ENCODE measurements at regions not wholly inside any gene's neighbourhood (a gene's known extent, or its start where the extent isn't known, plus 50 kb on each side); places are given as distances from the start of the nearest gene placed in this dataset.
"Not testable (repeated sequence)": the region's sequence is repeated elsewhere in the genome, so short reads cannot be mapped to it uniquely, and the experiment has no call there.

DNA sequence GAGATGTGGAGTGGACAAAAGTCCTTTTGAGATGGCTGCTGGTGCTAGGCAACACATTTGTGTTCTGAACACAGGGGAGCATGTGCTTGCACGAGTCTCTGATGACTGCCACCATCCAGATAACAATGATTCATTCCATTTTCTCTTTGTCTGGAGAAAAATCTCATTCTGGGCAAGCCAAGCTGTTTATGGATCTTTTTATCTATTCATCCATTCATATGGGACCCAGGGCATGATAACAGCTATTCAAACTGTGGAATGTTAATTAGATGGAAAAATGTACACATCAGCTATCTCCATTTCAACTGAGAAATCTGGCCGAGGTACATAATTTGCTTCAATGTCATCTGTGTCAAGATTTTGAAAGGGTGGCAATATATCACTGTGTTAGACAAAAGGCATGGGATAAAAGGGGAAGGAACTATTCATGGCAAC lies 117.5 kb upstream of the ZBED5 start:
- ATAC-seq (replicated peaks in 6 of 8) = peak; percentile 71 to 88 (median 81)
- WGBS, 10 experiments = 0 to 40% (median 0%) methylated on average over 1 to 2 of the region's 2 CpGs; no CpG with 5 or more reads in 3 of the 10 experiments
- in situ Hi-C loops (cut with MboI; ENCODE audit: low pct_unique_long_range_greater_than_20kb in 2 of 9, low sequenced_read_pairs in 9 of 9, unreplicated experiment in 9 of 9) = no loop called here
- peaks cover 27 to 37% of the 10 kb centered on the region in 2 donors for H3K4me1 ChIP-seq (replicated peaks in 1 of 2)
- H3K4me3 ChIP-seq = no peak overlapping the region
- peak overlapping the region; percentile 78 to 85 for H3K27ac ChIP-seq

- in situ Hi-C loops (cut with MboI; ENCODE audit: low pct_unique_long_range_greater_than_20kb in 2 of 9, low sequenced_read_pairs in 9 of 9, unreplicated experiment in 9 of 9) = no loop called here
- peaks cover 27 to 37% of the 10 kb centered on the region in 2 donors for H3K4me1 ChIP-seq (replicated peaks in 1 of 2)
- peak overlapping the region; percentile 57 to 68 for H3K27ac ChIP-seq
- no peak overlapping the region for H3K4me3 ChIP-seq
- peak in 5 of 8 experiments; percentile 65 to 80 (median 72) for ATAC-seq (replicated peaks in 6 of 8)
- 0 to 60% (median 28%) methylated on average over 1 of the region's 1 CpG; no CpG with 5 or more reads in 4 of the 10 experiments for WGBS, 10 experiments
Measured at GRCh38 chr11:10973416-10973815, 115.6 kb upstream of the ZBED5 start.

GRCh38 chr11:10970926-10971325 lies 113.1 kb upstream of the ZBED5 start:
- no peak for ATAC-seq (replicated peaks in 6 of 8)
- no peak overlapping the region for H3K4me3 ChIP-seq
- H3K4me1 ChIP-seq (replicated peaks in 1 of 2) = peaks cover 24 to 30% of the 10 kb centered on the region in 2 donors
- H3K27ac ChIP-seq = no peak overlapping the region
- in situ Hi-C loops (cut with MboI; ENCODE audit: low pct_unique_long_range_greater_than_20kb in 2 of 9, low sequenced_read_pairs in 9 of 9, unreplicated experiment in 9 of 9) = no loop called here
- WGBS, 10 experiments = 0 to 100% (median 67%) methylated on average over 1 to 3 of the region's 3 CpGs

GRCh38 chr11:10969387-10969786 lies 111.5 kb upstream of the ZBED5 start:
- no peak for ATAC-seq (replicated peaks in 6 of 8)
- in situ Hi-C loops (cut with MboI; ENCODE audit: low pct_unique_long_range_greater_than_20kb in 2 of 9, low sequenced_read_pairs in 9 of 9, unreplicated experiment in 9 of 9) = no loop called here
- Histone ChIP-seq H3K4me3 (no peak overlapping the region), H3K27ac (no peak overlapping the region), H3K4me1 (replicated peaks in 1 of 2) (peaks cover 11 to 15% of the 10 kb centered on the region in 2 donors)
- WGBS, 10 experiments = 69 to 100% (median 97%) methylated on average over 1 to 2 of the region's 2 CpGs; no CpG with 5 or more reads in 4 of the 10 experiments

DNA sequence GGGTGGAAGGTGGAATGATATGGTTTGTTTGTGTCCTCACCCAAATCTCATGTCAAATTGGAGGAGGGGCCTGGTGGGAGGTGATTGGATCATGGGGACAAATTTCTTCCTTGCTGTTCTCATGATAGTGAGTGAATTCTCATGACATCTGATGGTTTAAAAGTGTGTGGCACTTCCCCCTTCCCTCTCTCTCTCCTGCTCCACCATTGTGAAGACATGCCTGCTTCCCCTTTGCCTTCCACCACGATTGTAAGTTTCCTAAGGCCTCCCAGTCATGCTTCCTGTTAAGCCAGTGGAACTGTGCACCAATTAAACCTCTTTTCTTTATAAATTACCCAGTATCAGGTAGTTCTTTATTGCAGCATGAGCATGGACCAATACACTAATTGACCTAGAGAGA lies 99.0 kb upstream of the ZBED5 start:
- H3K4me3 ChIP-seq; in situ Hi-C loops (cut with MboI; ENCODE audit: low pct_unique_long_range_greater_than_20kb in 2 of 9, low sequenced_read_pairs in 9 of 9, unreplicated experiment in 9 of 9); H3K27ac ChIP-seq; H3K4me1 ChIP-seq (replicated peaks in 1 of 2); ATAC-seq (replicated peaks in 6 of 8): not testable (repeated sequence)
- 0 to 90% (median 45%) methylated on average over 1 of the region's 1 CpG; no CpG with 5 or more reads in 2 of the 10 experiments for WGBS, 10 experiments

DNA sequence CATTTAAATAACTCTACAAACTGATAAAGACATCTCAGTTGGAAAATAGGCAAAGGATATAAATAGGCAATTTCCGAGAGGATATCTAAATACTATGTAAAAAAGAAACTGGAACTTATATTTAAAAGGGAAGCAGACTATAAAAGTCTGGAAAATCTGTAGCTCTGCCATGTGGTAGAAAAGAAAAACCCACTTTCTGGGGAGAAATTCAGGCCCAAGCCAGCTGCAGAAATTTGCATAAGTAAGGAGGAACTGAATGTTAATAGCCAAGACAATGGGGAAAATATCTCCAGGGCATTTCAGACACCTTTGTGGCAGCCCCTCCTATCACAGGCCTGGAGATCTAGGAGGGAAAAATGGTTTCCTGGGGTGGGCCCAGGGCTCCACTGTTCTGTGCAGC lies 97.8 kb upstream of the ZBED5 start:
- no peak overlapping the region for H3K4me3 ChIP-seq
- no peak for ATAC-seq (replicated peaks in 6 of 8)
- in situ Hi-C loops (cut with MboI; ENCODE audit: low pct_unique_long_range_greater_than_20kb in 2 of 9, low sequenced_read_pairs in 9 of 9, unreplicated experiment in 9 of 9) = no loop called here
- WGBS, 10 experiments = 17 to 100% (median 88%) methylated on average over 1 of the region's 1 CpG; no CpG with 5 or more reads in 3 of the 10 experiments
- no peaks in the 10 kb centered on the region for H3K4me1 ChIP-seq (replicated peaks in 1 of 2)
- no peak overlapping the region for H3K27ac ChIP-seq

DNA sequence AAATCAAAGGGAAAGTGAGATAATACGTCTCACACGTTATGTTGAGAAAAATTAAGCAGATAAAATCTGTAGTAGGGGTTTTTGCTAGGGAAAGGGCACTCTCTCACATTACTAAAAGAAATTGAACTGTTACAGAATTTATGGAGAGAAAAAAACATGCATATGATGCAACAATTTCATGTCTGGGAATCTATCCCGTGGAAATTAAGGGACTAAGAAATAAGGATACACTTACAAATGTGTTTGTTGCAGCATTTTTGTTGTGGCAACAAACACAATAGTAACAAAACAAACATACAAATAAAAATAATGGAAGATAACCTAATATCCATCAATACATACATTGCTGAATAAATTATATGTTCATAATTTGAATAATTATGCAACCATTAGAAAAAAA lies 96.3 kb upstream of the ZBED5 start:
- no peak overlapping the region for H3K4me3 ChIP-seq
- H3K4me1 ChIP-seq (replicated peaks in 1 of 2) = no peaks in the 10 kb centered on the region
- no peak overlapping the region for H3K27ac ChIP-seq
- WGBS, 10 experiments = 7 to 97% (median 76%) methylated on average over 3 of the region's 3 CpGs
- peak in 1 of 8 experiments; percentile 14 for ATAC-seq (replicated peaks in 6 of 8)
- in situ Hi-C loops (cut with MboI; ENCODE audit: low pct_unique_long_range_greater_than_20kb in 2 of 9, low sequenced_read_pairs in 9 of 9, unreplicated experiment in 9 of 9) = no loop called here

GRCh38 chr11:10952872-10953271 lies 95.0 kb upstream of the ZBED5 start:
- H3K27ac ChIP-seq = no peak overlapping the region
- ATAC-seq (replicated peaks in 6 of 8) = no peak
- H3K4me1 ChIP-seq (replicated peaks in 1 of 2) = no peaks in the 10 kb centered on the region
- no peak overlapping the region for H3K4me3 ChIP-seq
- in situ Hi-C loops (cut with MboI; ENCODE audit: low pct_unique_long_range_greater_than_20kb in 2 of 9, low sequenced_read_pairs in 9 of 9, unreplicated experiment in 9 of 9) = no loop called here
- 0 to 100% (median 0%) methylated on average over 1 of the region's 1 CpG; no CpG with 5 or more reads in 4 of the 10 experiments for WGBS, 10 experiments

DNA sequence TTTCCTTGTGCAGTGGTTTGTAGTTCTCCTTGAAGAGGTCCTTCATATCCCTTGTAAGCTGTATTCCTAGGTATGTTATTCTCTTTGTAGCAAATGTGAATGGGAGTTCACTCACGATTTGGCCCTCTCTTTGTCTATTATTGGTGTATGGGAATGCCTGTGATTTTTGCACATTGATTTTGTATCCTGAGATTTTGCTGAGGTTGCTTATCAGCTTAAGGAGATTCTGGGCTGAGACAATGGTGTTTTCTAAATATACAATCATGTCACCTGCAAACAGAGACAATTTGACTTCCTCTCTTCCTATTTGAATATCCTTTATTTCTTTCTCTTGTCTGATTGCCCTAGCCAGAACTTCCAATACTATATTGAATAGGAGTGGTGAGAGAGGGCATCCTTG lies 90.1 kb upstream of the ZBED5 start:
- not testable (repeated sequence) for H3K4me3 ChIP-seq; H3K4me1 ChIP-seq (replicated peaks in 1 of 2); H3K27ac ChIP-seq; ATAC-seq (replicated peaks in 6 of 8)
- in situ Hi-C loops (cut with MboI; ENCODE audit: low pct_unique_long_range_greater_than_20kb in 2 of 9, low sequenced_read_pairs in 9 of 9, unreplicated experiment in 9 of 9) = loop anchor here in 4 of 9 experiments (25.0 kb wide), 1 partner anchor 839 kb away; no protein-coding TSS in a partner anchor
- WGBS, 10 experiments = 0 to 83% (median 55%) methylated on average over 1 of the region's 1 CpG; no CpG with 5 or more reads in 5 of the 10 experiments

GRCh38 chr11:10946072-10946471 lies 88.2 kb upstream of the ZBED5 start:
- no peak for ATAC-seq (replicated peaks in 6 of 8)
- no peak overlapping the region for H3K4me3 ChIP-seq
- no peak overlapping the region for H3K27ac ChIP-seq
- no peaks in the 10 kb centered on the region for H3K4me1 ChIP-seq (replicated peaks in 1 of 2)
- in situ Hi-C loops (cut with MboI; ENCODE audit: low pct_unique_long_range_greater_than_20kb in 2 of 9, low sequenced_read_pairs in 9 of 9, unreplicated experiment in 9 of 9) = loop anchor here in 4 of 9 experiments (25.0 kb wide), 1 partner anchor 841 kb away; no protein-coding TSS in a partner anchor
- 63 to 83% (median 80%) methylated on average over 1 of the region's 1 CpG; no CpG with 5 or more reads in 5 of the 10 experiments for WGBS, 10 experiments

DNA sequence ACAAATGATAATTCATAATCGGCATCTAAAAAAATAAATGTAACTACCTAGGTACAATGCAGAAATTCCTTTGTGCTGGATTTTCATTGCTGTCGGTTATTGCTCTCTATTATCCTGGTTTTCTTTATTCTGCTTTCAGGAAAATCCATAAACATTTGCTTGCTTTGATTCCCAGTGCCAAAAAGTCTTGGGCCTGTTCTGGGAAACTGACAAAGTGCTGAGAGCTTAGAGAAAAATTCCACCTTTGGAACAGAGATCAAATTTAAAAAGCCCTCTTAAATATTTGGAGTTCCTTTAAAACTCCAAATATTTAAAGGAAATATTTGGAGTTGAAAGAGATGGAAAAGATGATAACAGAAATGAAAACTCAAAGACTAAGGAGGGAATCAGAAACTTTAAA lies 87.3 kb upstream of the ZBED5 start:
- in situ Hi-C loops (cut with MboI; ENCODE audit: low pct_unique_long_range_greater_than_20kb in 2 of 9, low sequenced_read_pairs in 9 of 9, unreplicated experiment in 9 of 9) = loop anchor here in 4 of 9 experiments (25.0 kb wide), 1 partner anchor 842 kb away; no protein-coding TSS in a partner anchor
- H3K27ac ChIP-seq = no peak overlapping the region
- H3K4me1 ChIP-seq (replicated peaks in 1 of 2) = no peaks in the 10 kb centered on the region
- H3K4me3 ChIP-seq = no peak overlapping the region
- 35 to 100% (median 77%) methylated on average over 1 to 2 of the region's 2 CpGs; no CpG with 5 or more reads in 1 of the 10 experiments for WGBS, 10 experiments
- no peak for ATAC-seq (replicated peaks in 6 of 8)

DNA sequence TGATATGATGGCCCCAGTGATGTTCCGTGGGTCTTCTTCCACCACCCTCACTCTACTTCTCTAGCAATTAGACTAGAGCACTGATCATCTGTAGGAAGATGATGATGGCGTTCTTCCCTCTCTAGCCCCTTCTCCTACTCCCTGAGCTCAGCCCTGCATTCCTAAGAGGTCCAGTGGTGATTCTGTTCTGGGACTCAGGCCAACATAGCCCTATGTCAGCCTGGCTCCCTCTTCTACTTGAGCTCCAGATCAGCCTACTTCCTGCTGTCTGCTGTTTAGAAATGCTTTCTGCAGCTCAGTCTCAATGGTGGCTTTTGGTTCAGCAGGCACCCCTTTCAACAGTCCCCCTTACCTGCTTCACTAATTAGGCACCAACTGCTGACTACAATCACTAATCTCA lies 86.1 kb upstream of the ZBED5 start:
- in situ Hi-C loops (cut with MboI; ENCODE audit: low pct_unique_long_range_greater_than_20kb in 2 of 9, low sequenced_read_pairs in 9 of 9, unreplicated experiment in 9 of 9) = loop anchor here in 4 of 9 experiments (25.0 kb wide), 1 partner anchor 843 kb away; no protein-coding TSS in a partner anchor
- Histone ChIP-seq H3K4me1 (replicated peaks in 1 of 2) (no peaks in the 10 kb centered on the region), H3K4me3 (no peak overlapping the region), H3K27ac (no peak overlapping the region)
- 29 to 100% (median 100%) methylated on average over 1 of the region's 2 CpGs; no CpG with 5 or more reads in 5 of the 10 experiments for WGBS, 10 experiments
- ATAC-seq (replicated peaks in 6 of 8) = peak in 1 of 8 experiments; percentile 25

DNA sequence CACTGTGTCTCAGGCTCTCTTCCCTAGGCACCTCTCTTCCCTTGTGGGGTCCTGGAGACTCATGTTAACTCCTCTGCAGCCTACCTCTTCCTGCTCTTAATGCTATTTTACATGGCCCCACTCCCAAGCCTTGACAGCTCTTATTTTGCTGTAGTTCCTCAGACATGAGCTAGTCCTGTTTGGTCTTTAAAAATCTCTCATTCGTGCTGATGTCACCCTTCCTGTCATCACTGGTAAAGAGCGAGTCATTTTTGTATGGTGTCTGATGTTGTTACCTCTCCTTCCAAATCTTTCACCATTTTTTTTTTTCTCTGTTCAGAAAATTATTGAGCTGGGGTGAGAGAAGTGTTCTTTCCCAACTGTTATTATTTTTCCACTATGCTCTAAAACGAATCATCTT lies 84.8 kb upstream of the ZBED5 start:
- in situ Hi-C loops (cut with MboI; ENCODE audit: low pct_unique_long_range_greater_than_20kb in 2 of 9, low sequenced_read_pairs in 9 of 9, unreplicated experiment in 9 of 9) = loop anchor here in 4 of 9 experiments (25.0 kb wide), 1 partner anchor 845 kb away; no protein-coding TSS in a partner anchor
- ATAC-seq (replicated peaks in 6 of 8) = peak in 6 of 8 experiments; percentile 30 to 86 (median 66)
- no peaks in the 10 kb centered on the region for H3K4me1 ChIP-seq (replicated peaks in 1 of 2)
- no peak overlapping the region for H3K27ac ChIP-seq
- 15 to 100% (median 55%) methylated on average over 1 to 3 of the region's 3 CpGs for WGBS, 10 experiments
- no peak overlapping the region for H3K4me3 ChIP-seq

- 80 to 100% (median 95%) methylated on average over 1 of the region's 1 CpG; no CpG with 5 or more reads in 6 of the 10 experiments for WGBS, 10 experiments
- Histone ChIP-seq H3K4me3 (no peak overlapping the region), H3K27ac (no peak overlapping the region), H3K4me1 (replicated peaks in 1 of 2) (no peaks in the 10 kb centered on the region)
- in situ Hi-C loops (cut with MboI; ENCODE audit: low pct_unique_long_range_greater_than_20kb in 2 of 9, low sequenced_read_pairs in 9 of 9, unreplicated experiment in 9 of 9) = loop anchor here in 4 of 9 experiments (25.0 kb wide), 1 partner anchor 845 kb away; no protein-coding TSS in a partner anchor
- ATAC-seq (replicated peaks in 6 of 8) = no peak
Measured at GRCh38 chr11:10941871-10942270, 84.0 kb upstream of the ZBED5 start.
